Activated B cell treated with CpG ODN at 0.5 μM for 24 hours (primary cell): ENCODE measurements at regions not wholly inside any gene's neighbourhood (a gene's known extent, or its start where the extent isn't known, plus 50 kb on each side); places are given as distances from the start of the nearest gene placed in this dataset.

ENCODE experiments used
- ATAC-seq: fragments of 200-7000 bp; cut with Tn5 transposase; one replicate; pipeline ENCODE4 v1.10.0; 2021; ENCODE audit warnings: low read depth, mild to moderate bottlenecking, moderate library complexity
- CTCF ChIA-PET: fragments of 350-600 bp; sonication (Branson Sonifier 250); formaldehyde crosslinking; loops from one replicate; lab custom pipeline; 2021; ENCODE audit warnings: antibody characterized with exemption; lab: Charles Lee
- POLR2A ChIA-PET: fragments of 350-600 bp; sonication (Branson Sonifier 250); formaldehyde crosslinking; loops from one replicate; lab custom pipeline; 2021; ENCODE audit warnings: antibody characterized with exemption; lab: Charles Lee
- DNase-seq: peaks from one replicate; pipeline ENCODE4 v3.0.0; 2022
- H3K27ac Mint-ChIP-seq: one replicate; pipeline ENCODE4 v1.8.0; 2020; ENCODE audit warnings: mixed read lengths
- H3K27me3 Mint-ChIP-seq: one replicate; pipeline ENCODE4 v1.8.0; 2021; ENCODE audit warnings: mixed read lengths
- H3K36me3 Mint-ChIP-seq: one replicate; pipeline ENCODE4 v1.8.0; 2021; ENCODE audit warnings: low read depth, mixed read lengths
- H3K4me1 Mint-ChIP-seq: one replicate; pipeline ENCODE4 v1.8.0; 2021; ENCODE audit warnings: mixed read lengths
- H3K4me3 Mint-ChIP-seq: one replicate; pipeline ENCODE4 v1.8.0; 2020; ENCODE audit warnings: mild to moderate bottlenecking, mixed read lengths
- H3K9me3 Mint-ChIP-seq: one replicate; pipeline ENCODE4 v1.8.0; 2020; ENCODE audit warnings: mixed read lengths
- intact Hi-C: fragments of 100-400 bp; cut with micrococcal nuclease; formaldehyde crosslinking; loops from one replicate; pipeline ENCODE4 v1.15.1; 2024
- TF ChIP-seq, protein P1 (sequence below): fragments of 200-600 bp; IDR thresholded peaks from one replicate; pipeline ENCODE4 v1.8.0; 2022; ENCODE audit warnings: antibody characterized with exemption, mild to moderate bottlenecking

DNA sequence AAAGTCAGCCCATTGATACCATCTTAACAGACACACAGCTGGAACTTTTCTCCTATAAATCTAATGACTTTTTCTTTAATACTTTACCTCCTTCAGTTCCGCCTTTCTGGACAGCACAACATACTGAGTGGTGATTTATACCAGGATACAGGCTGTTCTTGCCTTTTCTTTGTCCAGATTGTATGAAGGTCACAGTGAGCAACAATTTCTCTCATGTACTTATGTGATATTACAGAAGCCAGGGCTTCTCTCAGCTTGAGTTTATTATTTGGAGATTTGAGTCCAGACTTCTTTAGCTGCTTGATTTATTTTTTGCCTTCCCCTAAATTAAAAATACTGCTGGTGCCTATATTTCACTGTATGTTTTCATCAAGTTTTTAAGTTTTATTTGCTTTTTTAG lies 976.0 kb downstream of the ROBO2 start:
- CTCF ChIA-PET: no interaction called here
- DNase-seq (no peak), ATAC-seq (no peak)
- intact Hi-C loops: no loop called here
- no peaks in the 10 kb centered on the region for H3K27me3 Mint-ChIP-seq
- H3K4me3 Mint-ChIP-seq: no peak overlapping the region
- POLR2A ChIA-PET: no interaction called here
- H3K9me3 Mint-ChIP-seq: peaks cover 5% of the 10 kb centered on the region
- no peaks in the 10 kb centered on the region for H3K4me1 Mint-ChIP-seq
- no peaks in the 10 kb centered on the region for H3K36me3 Mint-ChIP-seq
- no peak overlapping the region for H3K27ac Mint-ChIP-seq
- TF ChIP-seq, protein P1, sequence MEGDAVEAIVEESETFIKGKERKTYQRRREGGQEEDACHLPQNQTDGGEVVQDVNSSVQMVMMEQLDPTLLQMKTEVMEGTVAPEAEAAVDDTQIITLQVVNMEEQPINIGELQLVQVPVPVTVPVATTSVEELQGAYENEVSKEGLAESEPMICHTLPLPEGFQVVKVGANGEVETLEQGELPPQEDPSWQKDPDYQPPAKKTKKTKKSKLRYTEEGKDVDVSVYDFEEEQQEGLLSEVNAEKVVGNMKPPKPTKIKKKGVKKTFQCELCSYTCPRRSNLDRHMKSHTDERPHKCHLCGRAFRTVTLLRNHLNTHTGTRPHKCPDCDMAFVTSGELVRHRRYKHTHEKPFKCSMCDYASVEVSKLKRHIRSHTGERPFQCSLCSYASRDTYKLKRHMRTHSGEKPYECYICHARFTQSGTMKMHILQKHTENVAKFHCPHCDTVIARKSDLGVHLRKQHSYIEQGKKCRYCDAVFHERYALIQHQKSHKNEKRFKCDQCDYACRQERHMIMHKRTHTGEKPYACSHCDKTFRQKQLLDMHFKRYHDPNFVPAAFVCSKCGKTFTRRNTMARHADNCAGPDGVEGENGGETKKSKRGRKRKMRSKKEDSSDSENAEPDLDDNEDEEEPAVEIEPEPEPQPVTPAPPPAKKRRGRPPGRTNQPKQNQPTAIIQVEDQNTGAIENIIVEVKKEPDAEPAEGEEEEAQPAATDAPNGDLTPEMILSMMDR: no peak

DNA sequence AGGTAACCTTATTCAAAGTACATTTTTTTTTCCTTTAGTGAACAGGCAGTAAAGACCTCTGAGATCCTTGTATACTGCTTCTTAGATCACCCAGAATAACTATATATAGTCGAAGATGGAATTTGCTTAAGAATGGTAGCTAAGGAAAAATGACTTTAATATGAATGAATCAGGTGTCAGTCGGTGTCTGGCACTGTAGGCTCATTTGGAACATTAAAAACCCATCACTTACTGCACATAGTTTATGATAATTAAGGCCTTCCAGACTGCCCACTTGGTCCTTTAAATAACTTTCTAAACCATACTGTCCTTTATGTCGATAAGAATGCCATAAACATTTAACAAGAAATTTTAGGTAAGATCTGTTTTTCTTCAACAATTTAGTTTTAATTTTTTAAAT lies 981.8 kb downstream of the ROBO2 start:
- no peak overlapping the region for H3K4me3 Mint-ChIP-seq
- H3K27me3 Mint-ChIP-seq: no peaks in the 10 kb centered on the region
- ChIA-PET POLR2A (no interaction called here), CTCF (no interaction called here)
- H3K27ac Mint-ChIP-seq: no peak overlapping the region
- TF ChIP-seq, protein P1: no peak
- no peaks in the 10 kb centered on the region for H3K36me3 Mint-ChIP-seq
- DNase-seq: no peak
- no peaks in the 10 kb centered on the region for H3K4me1 Mint-ChIP-seq
- peaks cover 8% of the 10 kb centered on the region for H3K9me3 Mint-ChIP-seq
- ATAC-seq: no peak
- intact Hi-C loops: no loop called here

DNA sequence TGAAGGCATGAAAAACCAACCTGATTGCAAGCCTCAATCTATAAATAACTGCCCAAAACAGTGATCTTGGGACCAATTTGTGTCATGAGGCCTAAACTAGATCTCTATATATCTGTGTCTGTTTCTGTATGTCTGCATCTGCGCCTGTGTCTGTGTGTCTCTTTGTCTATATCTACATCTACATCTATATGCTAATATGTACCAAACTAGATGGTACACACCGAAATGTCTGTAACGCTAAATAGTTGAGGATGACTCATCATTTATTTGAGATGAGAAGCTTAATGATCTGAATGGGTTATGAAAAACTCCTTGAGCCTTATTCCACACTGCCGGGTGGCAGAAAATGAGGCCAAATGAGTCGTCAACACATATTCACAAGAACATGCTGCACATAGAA lies 982.3 kb downstream of the ROBO2 start:
- TF ChIP-seq, protein P1: no peak
- DNase-seq (no peak), ATAC-seq (no peak)
- POLR2A ChIA-PET: no interaction called here
- Mint-ChIP-seq H3K9me3 (peaks cover 8% of the 10 kb centered on the region), H3K27ac (no peak overlapping the region), H3K4me1 (no peaks in the 10 kb centered on the region), H3K36me3 (no peaks in the 10 kb centered on the region), H3K27me3 (no peaks in the 10 kb centered on the region), H3K4me3 (no peak overlapping the region)
- intact Hi-C loops: no loop called here
- CTCF ChIA-PET: no interaction called here

DNA sequence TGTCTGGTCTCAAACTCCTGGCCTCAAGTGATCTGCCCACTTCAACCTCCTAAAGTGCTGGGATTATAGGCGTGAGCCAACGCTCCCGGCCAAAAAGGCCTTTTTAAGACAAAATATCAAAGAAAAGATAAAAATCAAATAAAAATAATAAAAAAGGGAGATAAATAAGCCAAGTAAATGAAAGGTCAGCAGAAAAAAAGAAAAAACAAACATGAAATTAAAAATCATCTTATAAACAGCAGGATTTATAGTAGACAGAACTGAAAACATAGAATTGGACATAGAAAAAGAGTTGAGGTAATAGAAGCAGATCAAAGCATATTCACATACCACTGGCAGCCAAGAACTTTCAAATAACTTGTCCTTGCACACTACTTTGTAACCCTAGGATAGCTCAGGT lies 983.4 kb downstream of the ROBO2 start:
- peaks cover 8% of the 10 kb centered on the region for H3K9me3 Mint-ChIP-seq
- no peak overlapping the region for H3K27ac Mint-ChIP-seq
- TF ChIP-seq, protein P1: no peak
- H3K36me3 Mint-ChIP-seq: no peaks in the 10 kb centered on the region
- intact Hi-C loops: no loop called here
- CTCF ChIA-PET: no interaction called here
- H3K4me3 Mint-ChIP-seq: no peak overlapping the region
- ATAC-seq: no peak
- POLR2A ChIA-PET: no interaction called here
- DNase-seq: no peak
- no peaks in the 10 kb centered on the region for H3K4me1 Mint-ChIP-seq
- no peaks in the 10 kb centered on the region for H3K27me3 Mint-ChIP-seq

DNA sequence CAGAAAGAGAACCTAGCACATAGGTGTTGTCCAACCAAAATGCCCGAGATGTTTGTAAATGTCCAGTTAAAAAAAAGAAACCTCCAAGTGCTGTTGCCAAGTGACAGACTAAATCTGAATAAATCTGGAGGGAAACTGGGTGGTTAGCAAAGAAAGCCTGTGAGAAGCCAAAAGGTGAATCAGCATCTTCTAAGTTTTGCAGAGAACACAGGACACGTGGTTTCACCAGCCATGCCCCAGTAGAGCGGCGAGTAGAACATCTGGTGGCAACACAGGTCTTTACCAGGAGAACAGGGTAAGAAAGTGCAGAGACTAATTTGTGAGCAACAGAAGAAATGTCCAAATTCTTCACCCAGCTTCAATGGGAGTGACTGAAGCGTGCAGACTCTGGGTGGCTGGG lies 986.0 kb downstream of the ROBO2 start:
- POLR2A ChIA-PET: no interaction called here

More for the DNA sequence above, 986.0 kb downstream of the ROBO2 start:
- CTCF ChIA-PET: no interaction called here
- no peaks in the 10 kb centered on the region for H3K4me1 Mint-ChIP-seq
- no peak overlapping the region for H3K27ac Mint-ChIP-seq
- ATAC-seq (no peak), DNase-seq (no peak)
- H3K4me3 Mint-ChIP-seq: no peak overlapping the region
- H3K36me3 Mint-ChIP-seq: no peaks in the 10 kb centered on the region
- no peaks in the 10 kb centered on the region for H3K27me3 Mint-ChIP-seq
- peaks cover 10% of the 10 kb centered on the region for H3K9me3 Mint-ChIP-seq
- TF ChIP-seq, protein P1: no peak
- intact Hi-C loops: no loop called here
